BJ (cell line): ENCODE measurements at regions not wholly inside any gene's neighbourhood (a gene's known extent, or its start where the extent isn't known, plus 50 kb on each side); places are given as distances from the start of the nearest gene placed in this dataset.

ENCODE experiments used
- CTCF ChIA-PET: fragments of 350-600 bp; formaldehyde crosslinking; extraction: SDS; loops from one replicate; lab custom pipeline; 2021; ENCODE audit warnings: antibody characterized with exemption, inconsistent platforms; lab: Yijun Ruan, JAX
- POLR2A ChIA-PET: fragments of 300-600 bp; sonication (Branson Sonifier 250); formaldehyde crosslinking; extraction: SDS; loops from one replicate; lab custom pipeline; 2021; ENCODE audit warnings: antibody characterized with exemption; lab: Charles Lee
- DNase-seq: peaks from one replicate; pipeline ENCODE4 v3.0.0-alpha.2; 2011; ENCODE audit warnings: low read depth
- H3K27me3 ChIP-seq: 2 replicates; pipeline ENCODE4 v1.6.0; 2011; ENCODE audit warnings: low read length; ENCODE audit not compliant: control insufficient read depth, insufficient read depth
- H3K36me3 ChIP-seq: 2 replicates; pipeline ENCODE4 v1.5.1; 2011; ENCODE audit warnings: low read length; ENCODE audit not compliant: control insufficient read depth, insufficient read depth
- H3K4me3 ChIP-seq: 2 replicates; pipeline ENCODE4 v1.5.1; 2011; ENCODE audit warnings: low read depth, mild to moderate bottlenecking, control low read depth, low read length
- TF ChIP-seq, protein P1 (sequence below): IDR thresholded peaks from 2 replicates; pipeline ENCODE4 v1.5.1; 2011; ENCODE audit warnings: low read depth, mild to moderate bottlenecking, control low read depth, inconsistent platforms, low read length, moderate library complexity; ENCODE audit not compliant: insufficient read depth

DNA sequence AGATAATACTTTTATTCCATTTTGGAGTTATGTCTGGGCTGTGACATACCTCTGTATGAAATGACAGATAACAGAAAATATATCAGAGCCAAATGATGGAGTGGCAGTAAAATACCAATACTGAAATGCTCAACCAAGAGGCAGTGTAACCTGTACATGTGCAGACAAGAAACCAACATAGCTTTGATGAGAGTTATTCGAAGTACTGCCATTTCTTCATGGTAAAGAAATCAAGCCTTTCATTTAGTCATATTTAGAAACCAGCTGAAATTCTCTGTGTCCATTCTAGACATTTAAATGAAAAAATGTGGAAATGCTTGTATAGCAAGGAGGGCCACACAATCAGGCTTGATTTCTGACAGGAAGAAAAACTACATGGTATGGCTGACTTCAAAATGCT, 127.1 kb upstream of the PTPRZ1 start:
- ChIA-PET POLR2A (no interaction called here), CTCF (interaction anchor here (0.7 to 0.8 kb wide), 2 partner anchors 75 to 1023 kb away, joined by 3 read pairs; no protein-coding TSS in a partner anchor)
- TF ChIP-seq, protein P1, sequence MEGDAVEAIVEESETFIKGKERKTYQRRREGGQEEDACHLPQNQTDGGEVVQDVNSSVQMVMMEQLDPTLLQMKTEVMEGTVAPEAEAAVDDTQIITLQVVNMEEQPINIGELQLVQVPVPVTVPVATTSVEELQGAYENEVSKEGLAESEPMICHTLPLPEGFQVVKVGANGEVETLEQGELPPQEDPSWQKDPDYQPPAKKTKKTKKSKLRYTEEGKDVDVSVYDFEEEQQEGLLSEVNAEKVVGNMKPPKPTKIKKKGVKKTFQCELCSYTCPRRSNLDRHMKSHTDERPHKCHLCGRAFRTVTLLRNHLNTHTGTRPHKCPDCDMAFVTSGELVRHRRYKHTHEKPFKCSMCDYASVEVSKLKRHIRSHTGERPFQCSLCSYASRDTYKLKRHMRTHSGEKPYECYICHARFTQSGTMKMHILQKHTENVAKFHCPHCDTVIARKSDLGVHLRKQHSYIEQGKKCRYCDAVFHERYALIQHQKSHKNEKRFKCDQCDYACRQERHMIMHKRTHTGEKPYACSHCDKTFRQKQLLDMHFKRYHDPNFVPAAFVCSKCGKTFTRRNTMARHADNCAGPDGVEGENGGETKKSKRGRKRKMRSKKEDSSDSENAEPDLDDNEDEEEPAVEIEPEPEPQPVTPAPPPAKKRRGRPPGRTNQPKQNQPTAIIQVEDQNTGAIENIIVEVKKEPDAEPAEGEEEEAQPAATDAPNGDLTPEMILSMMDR, result no peak
- no peaks in the 10 kb centered on the region for H3K36me3 ChIP-seq
- no peak overlapping the region for H3K4me3 ChIP-seq
- DNase-seq, result no peak
- H3K27me3 ChIP-seq, result no peaks in the 10 kb centered on the region

GRCh38 chr7:121744877-121745276, 128.1 kb upstream of the PTPRZ1 start:
- H3K36me3 ChIP-seq, result no peaks in the 10 kb centered on the region
- DNase-seq, result no peak
- no peak overlapping the region for H3K4me3 ChIP-seq
- POLR2A ChIA-PET, result no interaction called here
- no peaks in the 10 kb centered on the region for H3K27me3 ChIP-seq
- CTCF ChIA-PET, result interaction anchor here (0.8 kb wide), 1 partner anchor 76 kb away, joined by 3 read pairs; no protein-coding TSS in a partner anchor
- TF ChIP-seq, protein P1, result no peak

- Histone ChIP-seq H3K27me3 (no peaks in the 10 kb centered on the region), H3K4me3 (no peak overlapping the region), H3K36me3 (no peaks in the 10 kb centered on the region)
- ChIA-PET POLR2A (no interaction called here), CTCF (no interaction called here)
- no peak for DNase-seq
- TF ChIP-seq, protein P1, result no peak
These were observed 128.6 kb upstream of the PTPRZ1 start for GRCh38 chr7:121744319-121744718.

DNA sequence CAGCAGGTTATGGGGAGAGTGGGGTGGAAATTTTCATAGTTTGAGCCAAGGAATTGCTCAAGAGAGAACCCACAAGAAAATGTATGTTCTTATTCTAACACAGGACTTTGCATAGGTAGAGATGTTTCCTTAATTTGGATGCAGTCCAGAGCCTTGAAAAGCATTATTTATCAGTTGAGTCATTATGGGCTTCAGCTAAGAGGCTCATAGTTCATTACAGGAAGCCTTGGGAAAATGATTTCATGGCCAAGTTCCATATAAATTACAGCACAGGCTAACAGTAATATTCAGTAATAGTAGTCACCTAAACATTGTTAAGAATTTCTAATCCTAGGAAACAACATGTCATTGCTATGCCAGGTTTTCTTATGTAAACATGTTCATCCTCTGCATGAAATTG, 131.1 kb upstream of the PTPRZ1 start:
- H3K27me3 ChIP-seq, result no peaks in the 10 kb centered on the region
- ChIA-PET CTCF (interaction anchor here (0.9 kb wide), 1 partner anchor 253 kb away, joined by 4 read pairs; no protein-coding TSS in a partner anchor), POLR2A (no interaction called here)
- no peak for DNase-seq
- no peaks in the 10 kb centered on the region for H3K36me3 ChIP-seq
- TF ChIP-seq, protein P1, result no peak
- H3K4me3 ChIP-seq, result no peak overlapping the region

DNA sequence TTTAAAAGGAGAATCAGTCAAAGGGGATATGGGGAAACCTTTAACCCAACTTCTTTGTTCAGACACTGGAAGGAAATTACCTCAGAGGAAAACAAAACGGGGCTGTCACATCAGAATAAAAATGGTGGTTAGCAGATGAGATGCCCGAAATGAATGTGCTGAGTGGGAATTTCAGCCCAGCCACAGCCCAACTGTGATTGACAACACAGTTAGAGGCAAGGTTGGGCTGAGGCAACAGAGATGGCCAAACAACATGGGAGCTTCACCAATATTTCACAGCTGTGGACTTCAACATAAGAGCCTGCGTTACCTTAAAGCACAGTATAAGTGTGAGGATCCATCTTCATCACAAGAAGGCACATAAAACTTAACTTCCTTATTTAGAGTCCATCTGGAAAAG, 133.5 kb upstream of the PTPRZ1 start:
- ChIA-PET POLR2A (no interaction called here), CTCF (interaction anchor here (0.5 kb wide), 1 partner anchor 298 kb away, joined by 4 read pairs; no protein-coding TSS in a partner anchor)
- TF ChIP-seq, protein P1, result no peak
- Histone ChIP-seq H3K4me3 (no peak overlapping the region), H3K36me3 (no peaks in the 10 kb centered on the region), H3K27me3 (no peaks in the 10 kb centered on the region)
- DNase-seq, result no peak
